Uterus (tissue), 2 donors: ENCODE measurements at regions not wholly inside any gene's neighbourhood (a gene's known extent, or its start where the extent isn't known, plus 50 kb on each side); places are given as distances from the start of the nearest gene placed in this dataset.

Experiments
- POLR2A ChIP-seq, 2 donors: fragments of 450-650 bp; IDR thresholded peaks; one replicate each; pipeline ENCODE4 v1.6.1; 2016; ENCODE audit warnings: antibody characterized with exemption in 2 of 2, mild to moderate bottlenecking in 1 of 2, moderate library complexity in 1 of 2
- TF ChIP-seq, protein P1 (sequence below), 4 experiments: fragments of 200-600 bp in 2 of 4; fragments of 450-650 bp in 2 of 4; sonication (generic) in 2 of 4; IDR thresholded peaks; one replicate each; pipeline ENCODE4 v1.5.1; 2016 to 2019; ENCODE audit warnings: antibody characterized with exemption in 4 of 4, mild to moderate bottlenecking in 2 of 4, moderate library complexity in 1 of 4

DNA sequence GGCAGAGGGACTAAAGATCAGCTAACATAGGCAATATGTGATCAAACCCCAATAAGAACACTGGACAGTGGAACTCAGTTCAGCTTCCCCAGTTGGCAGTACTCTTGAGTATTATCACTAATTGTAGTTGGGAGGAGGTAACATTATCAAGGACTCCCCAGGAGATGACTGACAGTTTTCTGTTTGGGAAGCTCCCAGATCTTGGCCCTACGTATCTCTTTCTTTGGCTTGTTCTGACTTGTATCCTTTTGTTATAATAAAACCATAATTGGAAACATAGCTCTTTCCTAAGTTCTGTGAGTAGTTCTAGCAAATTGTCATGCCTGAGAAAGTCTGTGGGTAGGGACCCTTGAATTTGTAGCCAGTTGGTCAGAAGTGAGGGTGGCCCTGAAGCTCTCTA, 316.4 kb downstream of the ZNF621 start:
- TF ChIP-seq, protein P1, sequence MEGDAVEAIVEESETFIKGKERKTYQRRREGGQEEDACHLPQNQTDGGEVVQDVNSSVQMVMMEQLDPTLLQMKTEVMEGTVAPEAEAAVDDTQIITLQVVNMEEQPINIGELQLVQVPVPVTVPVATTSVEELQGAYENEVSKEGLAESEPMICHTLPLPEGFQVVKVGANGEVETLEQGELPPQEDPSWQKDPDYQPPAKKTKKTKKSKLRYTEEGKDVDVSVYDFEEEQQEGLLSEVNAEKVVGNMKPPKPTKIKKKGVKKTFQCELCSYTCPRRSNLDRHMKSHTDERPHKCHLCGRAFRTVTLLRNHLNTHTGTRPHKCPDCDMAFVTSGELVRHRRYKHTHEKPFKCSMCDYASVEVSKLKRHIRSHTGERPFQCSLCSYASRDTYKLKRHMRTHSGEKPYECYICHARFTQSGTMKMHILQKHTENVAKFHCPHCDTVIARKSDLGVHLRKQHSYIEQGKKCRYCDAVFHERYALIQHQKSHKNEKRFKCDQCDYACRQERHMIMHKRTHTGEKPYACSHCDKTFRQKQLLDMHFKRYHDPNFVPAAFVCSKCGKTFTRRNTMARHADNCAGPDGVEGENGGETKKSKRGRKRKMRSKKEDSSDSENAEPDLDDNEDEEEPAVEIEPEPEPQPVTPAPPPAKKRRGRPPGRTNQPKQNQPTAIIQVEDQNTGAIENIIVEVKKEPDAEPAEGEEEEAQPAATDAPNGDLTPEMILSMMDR (IDR thresholded peaks at IDR 0.05) = no peak
- no peak for TF ChIP-seq POLR2A (IDR thresholded peaks at IDR 0.05)
